ENCODE measurements at regions not wholly inside any gene's neighbourhood (a gene's known extent, or its start where the extent isn't known, plus 50 kb on each side); places are given as distances from the start of the nearest gene placed in this dataset.

DNA sequence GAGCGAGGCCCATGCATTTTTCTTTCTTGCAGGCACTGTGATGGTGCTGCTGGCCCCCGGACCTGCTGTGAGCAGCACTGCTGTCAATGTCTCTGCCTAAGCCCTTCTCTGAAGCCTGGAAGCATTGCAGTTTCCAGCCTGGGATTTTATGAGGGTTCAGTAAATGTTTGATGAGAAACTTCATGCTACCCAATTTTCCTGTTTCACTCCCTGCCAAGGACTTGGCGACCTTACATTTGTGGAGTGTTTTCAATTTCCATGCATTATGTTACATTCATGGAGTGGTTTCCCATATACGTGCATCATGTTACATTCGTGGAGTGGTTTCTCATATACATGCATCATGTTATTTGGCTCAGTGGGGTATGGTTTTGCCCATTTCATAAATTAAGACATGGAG lies 90.7 kb upstream of the PTCH1 start (continued):
- TF ChIP-seq, protein P1, sequence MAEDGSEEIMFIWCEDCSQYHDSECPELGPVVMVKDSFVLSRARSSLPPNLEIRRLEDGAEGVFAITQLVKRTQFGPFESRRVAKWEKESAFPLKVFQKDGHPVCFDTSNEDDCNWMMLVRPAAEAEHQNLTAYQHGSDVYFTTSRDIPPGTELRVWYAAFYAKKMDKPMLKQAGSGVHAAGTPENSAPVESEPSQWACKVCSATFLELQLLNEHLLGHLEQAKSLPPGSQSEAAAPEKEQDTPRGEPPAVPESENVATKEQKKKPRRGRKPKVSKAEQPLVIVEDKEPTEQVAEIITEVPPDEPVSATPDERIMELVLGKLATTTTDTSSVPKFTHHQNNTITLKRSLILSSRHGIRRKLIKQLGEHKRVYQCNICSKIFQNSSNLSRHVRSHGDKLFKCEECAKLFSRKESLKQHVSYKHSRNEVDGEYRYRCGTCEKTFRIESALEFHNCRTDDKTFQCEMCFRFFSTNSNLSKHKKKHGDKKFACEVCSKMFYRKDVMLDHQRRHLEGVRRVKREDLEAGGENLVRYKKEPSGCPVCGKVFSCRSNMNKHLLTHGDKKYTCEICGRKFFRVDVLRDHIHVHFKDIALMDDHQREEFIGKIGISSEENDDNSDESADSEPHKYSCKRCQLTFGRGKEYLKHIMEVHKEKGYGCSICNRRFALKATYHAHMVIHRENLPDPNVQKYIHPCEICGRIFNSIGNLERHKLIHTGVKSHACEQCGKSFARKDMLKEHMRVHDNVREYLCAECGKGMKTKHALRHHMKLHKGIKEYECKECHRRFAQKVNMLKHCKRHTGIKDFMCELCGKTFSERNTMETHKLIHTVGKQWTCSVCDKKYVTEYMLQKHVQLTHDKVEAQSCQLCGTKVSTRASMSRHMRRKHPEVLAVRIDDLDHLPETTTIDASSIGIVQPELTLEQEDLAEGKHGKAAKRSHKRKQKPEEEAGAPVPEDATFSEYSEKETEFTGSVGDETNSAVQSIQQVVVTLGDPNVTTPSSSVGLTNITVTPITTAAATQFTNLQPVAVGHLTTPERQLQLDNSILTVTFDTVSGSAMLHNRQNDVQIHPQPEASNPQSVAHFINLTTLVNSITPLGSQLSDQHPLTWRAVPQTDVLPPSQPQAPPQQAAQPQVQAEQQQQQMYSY (CRISPR knock-in tag; IDR thresholded peaks at IDR 0.05): no peak
- TF ChIP-seq ZNF274 (IDR thresholded peaks at IDR 0.05; ENCODE audit: insufficient read depth, insufficient read length) (no peak), NFYB (IDR thresholded peaks at IDR 0.05; ENCODE audit: insufficient read depth, low read depth, low read length) (no peak)
- TF ChIP-seq, protein P2, sequence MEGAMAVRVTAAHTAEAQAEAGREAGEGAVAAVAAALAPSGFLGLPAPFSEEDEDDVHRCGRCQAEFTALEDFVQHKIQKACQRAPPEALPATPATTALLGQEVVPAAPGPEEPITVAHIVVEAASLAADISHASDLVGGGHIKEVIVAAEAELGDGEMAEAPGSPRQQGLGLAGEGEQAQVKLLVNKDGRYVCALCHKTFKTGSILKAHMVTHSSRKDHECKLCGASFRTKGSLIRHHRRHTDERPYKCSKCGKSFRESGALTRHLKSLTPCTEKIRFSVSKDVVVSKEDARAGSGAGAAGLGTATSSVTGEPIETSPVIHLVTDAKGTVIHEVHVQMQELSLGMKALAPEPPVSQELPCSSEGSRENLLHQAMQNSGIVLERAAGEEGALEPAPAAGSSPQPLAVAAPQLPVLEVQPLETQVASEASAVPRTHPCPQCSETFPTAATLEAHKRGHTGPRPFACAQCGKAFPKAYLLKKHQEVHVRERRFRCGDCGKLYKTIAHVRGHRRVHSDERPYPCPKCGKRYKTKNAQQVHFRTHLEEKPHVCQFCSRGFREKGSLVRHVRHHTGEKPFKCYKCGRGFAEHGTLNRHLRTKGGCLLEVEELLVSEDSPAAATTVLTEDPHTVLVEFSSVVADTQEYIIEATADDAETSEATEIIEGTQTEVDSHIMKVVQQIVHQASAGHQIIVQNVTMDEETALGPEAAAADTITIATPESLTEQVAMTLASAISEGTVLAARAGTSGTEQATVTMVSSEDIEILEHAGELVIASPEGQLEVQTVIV (IDR thresholded peaks at IDR 0.05; ENCODE audit: borderline replicate concordance, partially characterized antibody): no peak
- TF ChIP-seq, protein P3, sequence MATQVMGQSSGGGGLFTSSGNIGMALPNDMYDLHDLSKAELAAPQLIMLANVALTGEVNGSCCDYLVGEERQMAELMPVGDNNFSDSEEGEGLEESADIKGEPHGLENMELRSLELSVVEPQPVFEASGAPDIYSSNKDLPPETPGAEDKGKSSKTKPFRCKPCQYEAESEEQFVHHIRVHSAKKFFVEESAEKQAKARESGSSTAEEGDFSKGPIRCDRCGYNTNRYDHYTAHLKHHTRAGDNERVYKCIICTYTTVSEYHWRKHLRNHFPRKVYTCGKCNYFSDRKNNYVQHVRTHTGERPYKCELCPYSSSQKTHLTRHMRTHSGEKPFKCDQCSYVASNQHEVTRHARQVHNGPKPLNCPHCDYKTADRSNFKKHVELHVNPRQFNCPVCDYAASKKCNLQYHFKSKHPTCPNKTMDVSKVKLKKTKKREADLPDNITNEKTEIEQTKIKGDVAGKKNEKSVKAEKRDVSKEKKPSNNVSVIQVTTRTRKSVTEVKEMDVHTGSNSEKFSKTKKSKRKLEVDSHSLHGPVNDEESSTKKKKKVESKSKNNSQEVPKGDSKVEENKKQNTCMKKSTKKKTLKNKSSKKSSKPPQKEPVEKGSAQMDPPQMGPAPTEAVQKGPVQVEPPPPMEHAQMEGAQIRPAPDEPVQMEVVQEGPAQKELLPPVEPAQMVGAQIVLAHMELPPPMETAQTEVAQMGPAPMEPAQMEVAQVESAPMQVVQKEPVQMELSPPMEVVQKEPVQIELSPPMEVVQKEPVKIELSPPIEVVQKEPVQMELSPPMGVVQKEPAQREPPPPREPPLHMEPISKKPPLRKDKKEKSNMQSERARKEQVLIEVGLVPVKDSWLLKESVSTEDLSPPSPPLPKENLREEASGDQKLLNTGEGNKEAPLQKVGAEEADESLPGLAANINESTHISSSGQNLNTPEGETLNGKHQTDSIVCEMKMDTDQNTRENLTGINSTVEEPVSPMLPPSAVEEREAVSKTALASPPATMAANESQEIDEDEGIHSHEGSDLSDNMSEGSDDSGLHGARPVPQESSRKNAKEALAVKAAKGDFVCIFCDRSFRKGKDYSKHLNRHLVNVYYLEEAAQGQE (IDR thresholded peaks at IDR 0.05; ENCODE audit: low read depth, low read length): no peak
